ENCODE measurements at regions not wholly inside any gene's neighbourhood (a gene's known extent, or its start where the extent isn't known, plus 50 kb on each side); places are given as distances from the start of the nearest gene placed in this dataset.

DNA sequence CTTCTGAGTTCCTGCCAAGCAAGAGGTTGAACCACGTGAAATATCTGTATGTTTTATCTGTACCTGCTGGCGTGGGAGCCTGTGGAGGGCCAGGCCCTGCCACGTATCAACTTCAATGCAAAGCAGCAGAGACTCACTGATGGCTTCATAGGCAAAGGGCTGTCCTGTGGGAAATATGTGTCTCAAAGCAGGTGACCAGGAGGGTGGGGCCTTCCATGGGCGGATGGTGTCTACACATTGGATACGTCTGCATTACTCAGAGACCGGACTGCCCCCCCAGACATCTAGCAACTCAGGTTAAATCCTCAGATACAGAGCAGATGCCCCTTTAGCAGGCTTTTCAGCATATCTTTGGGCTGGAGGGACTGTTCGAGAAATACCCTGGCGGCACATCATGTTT lies 210.8 kb upstream of the C1orf174 start:
- ATAC-seq (no peak), DNase-seq (peak in 1 of 3 donors; percentile 3)
- intact Hi-C loops (cut with DNase I), result no loop called here
- H3K4me3 ChIP-seq, result no peak overlapping the region
- no peaks in the 10 kb centered on the region for H3K4me1 ChIP-seq
- H3K9me3 ChIP-seq, result no peaks in the 10 kb centered on the region
- no peaks in the 10 kb centered on the region for H3K27me3 ChIP-seq
- H3K36me3 ChIP-seq, result no peaks in the 10 kb centered on the region
- WGBS (ENCODE audit: insufficient coverage, low coverage, low lambda C conversion rate, missing lambda C conversion rate), result 43% methylated on average over 8 of the region's 8 CpGs
- TF ChIP-seq, protein P1, sequence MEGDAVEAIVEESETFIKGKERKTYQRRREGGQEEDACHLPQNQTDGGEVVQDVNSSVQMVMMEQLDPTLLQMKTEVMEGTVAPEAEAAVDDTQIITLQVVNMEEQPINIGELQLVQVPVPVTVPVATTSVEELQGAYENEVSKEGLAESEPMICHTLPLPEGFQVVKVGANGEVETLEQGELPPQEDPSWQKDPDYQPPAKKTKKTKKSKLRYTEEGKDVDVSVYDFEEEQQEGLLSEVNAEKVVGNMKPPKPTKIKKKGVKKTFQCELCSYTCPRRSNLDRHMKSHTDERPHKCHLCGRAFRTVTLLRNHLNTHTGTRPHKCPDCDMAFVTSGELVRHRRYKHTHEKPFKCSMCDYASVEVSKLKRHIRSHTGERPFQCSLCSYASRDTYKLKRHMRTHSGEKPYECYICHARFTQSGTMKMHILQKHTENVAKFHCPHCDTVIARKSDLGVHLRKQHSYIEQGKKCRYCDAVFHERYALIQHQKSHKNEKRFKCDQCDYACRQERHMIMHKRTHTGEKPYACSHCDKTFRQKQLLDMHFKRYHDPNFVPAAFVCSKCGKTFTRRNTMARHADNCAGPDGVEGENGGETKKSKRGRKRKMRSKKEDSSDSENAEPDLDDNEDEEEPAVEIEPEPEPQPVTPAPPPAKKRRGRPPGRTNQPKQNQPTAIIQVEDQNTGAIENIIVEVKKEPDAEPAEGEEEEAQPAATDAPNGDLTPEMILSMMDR (IDR thresholded peaks at IDR 0.05), result no peak
- no peak for TF ChIP-seq POLR2A (IDR thresholded peaks at IDR 0.05)
- H3K27ac ChIP-seq, result no peak overlapping the region

DNA sequence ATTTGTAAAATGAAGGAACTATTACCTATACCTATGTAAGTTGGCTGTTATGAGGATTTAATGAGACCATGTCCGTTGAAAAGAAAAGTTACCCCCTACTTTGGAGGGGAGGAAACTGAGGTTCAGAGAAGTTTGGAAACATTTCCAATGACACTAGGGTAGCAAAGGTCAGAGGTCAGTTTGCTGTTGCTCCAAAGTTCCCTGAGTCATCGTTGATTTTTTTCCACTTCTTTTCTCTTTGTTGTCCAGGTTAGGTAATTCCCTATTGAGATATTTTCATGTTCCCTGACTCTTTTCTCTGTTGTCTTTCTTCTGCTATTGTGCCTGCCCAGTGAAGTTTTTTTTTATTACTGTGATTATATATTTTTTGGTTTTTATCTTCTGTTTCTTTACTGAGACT lies 213.8 kb upstream of the C1orf174 start:
- ATAC-seq (no peak), DNase-seq (no peak)
- H3K36me3 ChIP-seq, result no peaks in the 10 kb centered on the region
- H3K9me3 ChIP-seq, result no peaks in the 10 kb centered on the region
- no peak overlapping the region for H3K27ac ChIP-seq
- no peaks in the 10 kb centered on the region for H3K4me1 ChIP-seq
- intact Hi-C loops (cut with DNase I), result no loop called here
- no peaks in the 10 kb centered on the region for H3K27me3 ChIP-seq
- no peak for TF ChIP-seq POLR2A (IDR thresholded peaks at IDR 0.05)
- TF ChIP-seq, protein P1 (IDR thresholded peaks at IDR 0.05), result no peak
- H3K4me3 ChIP-seq, result no peak overlapping the region
- WGBS (ENCODE audit: insufficient coverage, low coverage, low lambda C conversion rate, missing lambda C conversion rate), result 46% methylated on average over 2 of the region's 2 CpGs

DNA sequence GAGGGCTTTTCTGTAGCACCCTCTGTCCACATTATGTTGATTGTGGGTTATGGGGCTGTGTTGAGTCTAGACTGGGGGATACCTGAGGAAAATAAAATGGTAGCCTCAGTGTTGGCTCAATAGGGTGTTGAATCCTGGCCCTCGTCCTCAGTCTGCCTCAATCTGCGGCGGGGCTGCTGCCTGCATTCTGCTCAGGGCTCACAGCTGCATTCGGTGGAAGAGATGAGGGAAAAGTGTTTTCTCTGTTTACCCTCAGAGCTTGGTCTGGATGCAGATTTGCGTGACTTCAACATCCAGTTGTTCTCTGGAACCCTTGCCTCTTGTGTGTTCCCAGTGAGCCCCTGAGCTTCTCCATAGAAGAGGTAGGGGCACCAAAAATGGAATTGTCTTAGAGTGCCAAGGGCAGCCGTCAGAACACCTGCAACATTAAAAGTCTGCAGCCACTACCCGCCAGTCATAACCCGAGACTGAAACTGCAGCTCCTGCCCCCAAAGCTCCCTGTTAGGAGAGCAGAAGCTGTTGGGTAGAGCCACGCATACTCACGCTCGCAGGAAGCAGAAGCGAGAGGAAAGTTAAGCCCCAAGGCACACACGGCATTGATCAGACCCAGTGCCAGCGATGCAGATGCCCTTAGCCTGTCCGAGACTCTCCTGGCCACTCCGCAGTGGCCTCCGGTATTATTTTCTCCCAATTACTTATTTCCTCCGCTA lies 215.3 kb upstream of the C1orf174 start:
- intact Hi-C loops (cut with DNase I), result no loop called here
- Histone ChIP-seq H3K4me3 (no peak overlapping the region), H3K36me3 (no peaks in the 10 kb centered on the region), H3K27ac (no peak overlapping the region), H3K9me3 (no peaks in the 10 kb centered on the region), H3K27me3 (no peaks in the 10 kb centered on the region), H3K4me1 (no peaks in the 10 kb centered on the region)
- DNase-seq (peak in 1 of 3 donors; percentile 12), ATAC-seq (no peak)
- whole genome bisulfite sequencing (ENCODE audit: insufficient coverage, low coverage, low lambda C conversion rate, missing lambda C conversion rate), result 51% methylated on average over 5 of the region's 18 CpGs
- TF ChIP-seq, protein P1 (IDR thresholded peaks at IDR 0.05), result no peak
- TF ChIP-seq POLR2A (IDR thresholded peaks at IDR 0.05), result no peak

DNA sequence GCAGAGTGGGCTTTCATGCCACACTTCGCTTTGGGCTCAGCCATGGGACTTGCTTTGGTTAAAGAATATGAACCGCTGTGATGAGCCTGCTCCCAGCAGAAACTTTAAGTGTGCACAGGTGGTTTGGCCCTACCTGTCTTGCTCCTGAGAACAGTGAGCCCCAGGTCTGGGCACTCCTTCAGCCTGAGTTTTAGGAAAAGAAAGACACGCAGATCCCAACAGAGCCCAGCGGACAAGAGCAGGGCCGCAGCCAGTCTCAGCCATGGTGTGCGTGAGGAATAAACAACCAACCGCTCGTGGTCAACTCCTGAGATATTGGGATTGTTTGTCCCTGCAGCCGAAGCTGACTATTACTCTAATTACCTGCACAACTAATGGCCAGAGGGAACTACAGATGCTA lies 217.1 kb upstream of the C1orf174 start:
- Histone ChIP-seq H3K9me3 (no peaks in the 10 kb centered on the region), H3K36me3 (no peaks in the 10 kb centered on the region), H3K4me3 (no peak overlapping the region), H3K4me1 (no peaks in the 10 kb centered on the region), H3K27ac (no peak overlapping the region), H3K27me3 (no peaks in the 10 kb centered on the region)
- intact Hi-C loops (cut with DNase I), result no loop called here
- WGBS (ENCODE audit: insufficient coverage, low coverage, low lambda C conversion rate, missing lambda C conversion rate), result 45% methylated on average over 2 of the region's 9 CpGs
- no peak for TF ChIP-seq POLR2A (IDR thresholded peaks at IDR 0.05)
- TF ChIP-seq, protein P1 (IDR thresholded peaks at IDR 0.05), result no peak
- DNase-seq (peak in 1 of 3 donors; percentile 8), ATAC-seq (no peak)

Data from right lobe of liver (tissue), 6 donors.